GM19468 (cell line): ENCODE measurements at regions not wholly inside any gene's neighbourhood (a gene's known extent, or its start where the extent isn't known, plus 50 kb on each side); places are given as distances from the start of the nearest gene placed in this dataset.

Experiments used
- ATAC-seq: cut with Tn5 transposase; IDR thresholded peaks from one replicate; pipeline ENCODE4 v1.9.1; 2021; ENCODE audit warnings: mild to moderate bottlenecking, moderate library complexity, moderate number of reproducible peaks; ENCODE audit not compliant: unreplicated experiment; ENCODE audit errors: extremely low read depth

DNA sequence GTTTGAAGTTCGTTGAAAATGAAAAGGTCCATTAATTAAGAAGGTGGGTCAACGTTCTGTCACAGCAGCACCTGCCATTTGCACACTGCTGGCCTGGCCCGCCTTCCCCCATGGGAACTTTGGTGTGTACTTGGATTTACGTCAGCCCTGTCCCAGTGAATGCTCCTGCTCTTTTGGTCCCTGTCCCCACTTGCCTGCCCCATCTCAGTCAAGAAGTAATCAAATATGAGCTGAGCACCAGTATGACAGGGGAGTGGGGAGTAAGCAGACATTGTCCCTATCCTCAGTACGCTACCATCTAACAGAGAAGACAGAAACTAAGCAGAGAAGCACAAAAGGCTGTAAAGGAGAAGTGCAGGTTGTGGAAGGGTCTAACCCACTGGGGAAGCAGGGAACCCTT, 65.1 kb downstream of the SLC4A3 start:
- ATAC-seq: no peak

DNA sequence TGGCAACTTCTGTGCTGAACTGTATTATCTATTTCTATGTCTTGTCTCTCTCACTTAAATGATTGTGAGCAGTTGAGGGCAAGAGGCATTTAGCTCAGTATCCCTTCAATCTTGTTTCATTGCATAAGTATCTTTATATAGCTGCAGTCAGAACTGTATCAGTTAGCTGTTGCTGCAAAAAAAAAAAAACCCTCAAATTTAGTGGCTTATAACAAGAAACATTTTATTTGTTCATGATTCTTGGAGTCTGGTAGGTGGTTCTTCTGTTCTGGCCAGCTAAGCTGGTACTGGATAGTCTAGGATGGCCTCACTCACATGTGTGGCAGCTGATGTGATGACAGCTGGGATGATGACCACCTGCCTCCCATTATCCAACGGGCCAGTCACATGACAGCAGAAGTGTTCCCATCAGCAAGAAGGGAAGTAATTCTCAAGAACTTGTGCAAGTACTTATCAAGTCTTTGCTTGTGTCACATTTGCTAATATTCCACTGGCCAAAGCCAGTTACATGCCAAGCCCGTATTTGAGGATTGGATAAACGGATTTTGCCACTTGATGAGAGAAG, 67.8 kb downstream of the SLC4A3 start:
- ATAC-seq: no peak

DNA sequence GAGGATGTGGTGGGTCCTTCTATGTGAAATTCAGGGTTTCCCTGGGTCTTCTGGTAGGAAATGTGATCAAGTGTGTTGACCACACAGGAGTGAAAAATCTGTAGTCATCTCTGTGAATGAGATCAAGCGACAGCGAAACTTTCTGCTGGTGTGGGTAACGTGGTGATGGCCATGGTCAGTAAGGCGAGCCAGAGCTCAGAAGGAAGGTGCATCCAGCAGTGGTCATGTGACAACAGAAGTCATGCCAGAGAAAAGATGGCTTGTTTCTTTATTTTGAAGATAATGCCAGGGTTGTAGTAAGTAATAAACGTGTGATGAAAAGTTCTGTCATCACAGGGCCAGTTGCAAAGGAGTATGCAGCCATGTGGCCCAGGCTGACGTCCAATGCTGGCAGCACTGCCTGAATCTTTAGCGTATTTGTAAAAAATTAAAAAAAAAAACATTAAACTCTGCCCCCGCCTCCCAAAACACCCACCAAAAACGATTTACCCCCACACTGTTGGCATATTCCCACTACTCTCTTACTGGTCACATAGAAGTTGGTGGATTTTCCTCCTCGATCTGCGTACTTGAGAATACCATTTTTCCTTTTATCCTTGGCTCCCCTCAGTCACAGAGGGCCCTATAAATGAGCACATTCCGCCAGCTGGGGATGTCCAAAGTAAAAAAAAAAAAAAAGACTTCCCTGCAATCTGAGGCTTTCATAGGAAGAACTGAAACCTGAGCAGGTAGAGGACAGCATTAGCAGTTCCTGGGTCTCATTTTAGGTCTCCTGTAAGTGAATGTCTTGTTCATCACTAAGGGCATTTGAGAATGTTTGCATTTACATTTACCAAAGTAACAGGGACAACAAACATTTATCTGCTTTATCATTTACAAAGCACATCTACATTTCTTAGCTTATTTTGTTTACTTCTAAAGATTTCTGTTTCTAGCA, 70.6 kb downstream of the SLC4A3 start:
- ATAC-seq: no peak

DNA sequence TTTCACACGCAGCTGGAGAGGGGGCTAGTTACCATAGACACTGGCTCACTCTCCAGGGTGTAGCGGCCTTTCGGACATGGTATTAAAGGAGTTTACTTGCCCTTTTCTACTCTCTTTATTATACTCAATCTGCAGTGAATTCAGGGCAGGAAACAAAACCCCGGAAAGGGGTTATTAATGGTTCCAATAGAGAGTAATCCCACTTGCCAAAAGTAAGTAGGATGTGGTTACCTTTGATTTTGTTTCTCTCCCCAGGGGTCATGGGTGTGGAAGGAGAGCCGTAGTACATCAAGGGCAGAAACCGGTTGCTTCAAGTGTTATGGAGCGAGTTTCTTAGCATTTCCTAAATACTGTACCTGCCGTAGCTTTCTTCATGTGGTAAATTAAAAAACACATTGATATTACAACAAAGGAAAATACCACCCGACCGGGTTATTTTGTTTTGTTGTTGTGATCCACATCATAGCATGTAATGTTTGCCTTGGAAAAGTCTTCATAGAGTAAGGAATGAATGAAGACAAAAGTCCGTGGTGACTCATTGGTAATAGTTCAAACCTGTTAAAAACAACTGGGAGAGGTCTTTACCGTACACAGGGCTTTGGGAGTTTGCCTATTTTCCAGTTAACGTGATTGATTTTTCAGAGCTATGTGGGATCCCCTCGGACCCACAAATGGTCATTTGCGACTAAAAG, 71.5 kb downstream of the SLC4A3 start:
- ATAC-seq: no peak

DNA sequence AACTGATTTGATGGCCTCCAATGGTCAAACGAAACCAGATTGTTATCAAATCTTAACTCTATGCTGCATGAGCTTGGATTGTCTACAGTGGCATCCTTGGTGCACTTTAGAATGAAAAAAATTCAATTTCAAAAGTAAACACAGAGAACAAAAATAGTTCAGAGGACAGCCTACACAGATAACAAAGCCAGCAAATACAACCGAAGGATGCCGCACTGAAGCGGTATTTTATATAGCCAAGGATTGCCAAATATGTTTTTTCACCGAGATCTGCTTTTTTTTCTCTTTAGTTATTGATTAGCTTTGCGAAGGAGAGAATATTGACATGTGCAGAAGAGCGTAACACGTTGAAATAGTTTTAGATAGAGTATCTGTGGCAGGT, 72.0 kb downstream of the SLC4A3 start:
- no peak for ATAC-seq

DNA sequence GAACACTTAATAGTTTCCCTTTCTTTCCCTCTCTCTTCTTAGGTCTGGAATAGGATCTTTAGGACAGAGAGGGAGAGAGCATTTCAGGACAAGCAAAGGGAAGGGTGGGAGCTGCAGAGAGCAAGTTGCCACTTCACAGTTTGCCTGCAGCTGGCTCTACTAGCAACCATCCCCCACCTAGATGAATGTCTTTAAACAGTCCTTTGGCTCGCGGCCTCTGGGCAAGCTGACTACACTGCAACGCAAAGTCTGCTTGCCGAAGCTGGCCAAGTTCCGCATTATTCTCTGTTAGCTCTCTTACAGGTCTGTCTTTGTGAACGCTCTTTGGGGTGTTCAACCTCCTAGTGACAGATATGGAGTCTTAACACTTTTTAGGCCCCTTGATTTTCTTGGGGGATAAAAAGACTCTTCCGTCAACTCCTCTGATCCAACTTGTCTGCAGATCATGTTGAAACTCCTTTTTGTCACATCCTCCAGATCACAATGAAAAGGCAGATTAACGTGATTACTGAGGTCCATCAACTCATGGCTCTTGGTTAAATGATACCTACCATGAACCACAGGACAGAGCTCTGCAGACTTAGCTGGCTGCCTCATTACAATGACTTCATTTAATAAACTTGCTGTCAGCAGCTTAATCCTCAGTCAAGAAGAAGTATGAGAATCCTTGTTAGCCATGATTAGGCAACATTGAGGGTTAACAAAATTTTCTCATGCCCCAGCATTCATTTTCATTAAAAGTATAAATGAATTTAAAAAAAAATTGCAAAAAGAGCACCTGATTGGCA, 74.6 kb downstream of the SLC4A3 start:
- no peak for ATAC-seq

DNA sequence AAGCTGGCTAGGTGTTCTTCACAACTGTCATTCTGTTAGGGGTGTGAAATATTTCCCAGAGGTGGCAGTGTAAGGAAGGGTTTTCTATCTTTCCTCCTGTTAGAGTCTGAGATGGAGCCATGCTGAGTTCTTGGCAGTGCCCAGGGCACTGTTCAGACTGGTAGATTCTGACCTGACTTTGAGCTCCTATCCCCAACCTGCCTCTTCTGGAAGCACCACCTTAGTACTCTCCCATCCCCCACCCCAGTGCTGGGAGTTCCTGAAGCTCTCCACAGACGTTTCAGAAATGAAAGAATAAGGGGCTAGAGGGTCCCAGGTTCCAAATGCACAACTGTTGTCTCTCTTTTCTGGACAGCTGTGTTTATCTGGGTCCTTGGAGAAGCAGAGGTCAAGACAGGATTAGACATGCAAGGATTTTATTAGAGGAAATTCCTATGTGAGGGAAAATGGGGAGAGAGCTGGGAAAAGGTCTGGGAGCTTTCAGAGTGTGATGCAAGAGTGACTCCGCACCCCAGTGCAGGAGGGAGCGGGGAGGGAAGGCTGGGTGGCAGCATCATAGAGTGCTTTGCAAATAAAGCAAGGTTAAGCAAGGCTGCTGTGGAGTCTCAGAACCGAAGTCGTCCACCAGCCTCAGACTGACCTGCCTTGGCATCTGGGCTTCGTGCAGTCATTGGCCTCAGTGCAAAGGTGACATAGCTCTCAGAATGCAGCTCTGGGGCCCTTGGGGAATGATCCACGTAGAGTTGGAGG, 75.5 kb downstream of the SLC4A3 start:
- no peak for ATAC-seq

DNA sequence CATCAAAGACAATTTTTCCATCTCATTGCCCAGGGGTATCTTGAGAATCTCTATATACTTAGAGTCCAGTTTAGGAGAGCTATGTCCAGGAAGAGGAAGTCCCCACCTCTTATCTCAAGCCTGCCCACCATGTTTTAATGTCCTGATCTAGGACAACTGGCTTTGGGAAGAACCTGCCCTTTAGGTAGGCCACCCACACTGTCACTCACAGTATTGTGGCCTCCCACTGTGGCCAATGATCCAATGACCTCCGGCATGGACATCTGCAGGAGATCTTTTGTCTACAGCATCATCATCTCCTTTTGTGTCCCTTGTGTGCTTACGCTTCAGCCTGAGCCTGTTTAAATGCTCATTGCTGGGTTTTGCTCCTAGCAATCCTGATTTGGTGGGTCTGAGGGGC, 77.4 kb downstream of the SLC4A3 start:
- ATAC-seq: no peak

DNA sequence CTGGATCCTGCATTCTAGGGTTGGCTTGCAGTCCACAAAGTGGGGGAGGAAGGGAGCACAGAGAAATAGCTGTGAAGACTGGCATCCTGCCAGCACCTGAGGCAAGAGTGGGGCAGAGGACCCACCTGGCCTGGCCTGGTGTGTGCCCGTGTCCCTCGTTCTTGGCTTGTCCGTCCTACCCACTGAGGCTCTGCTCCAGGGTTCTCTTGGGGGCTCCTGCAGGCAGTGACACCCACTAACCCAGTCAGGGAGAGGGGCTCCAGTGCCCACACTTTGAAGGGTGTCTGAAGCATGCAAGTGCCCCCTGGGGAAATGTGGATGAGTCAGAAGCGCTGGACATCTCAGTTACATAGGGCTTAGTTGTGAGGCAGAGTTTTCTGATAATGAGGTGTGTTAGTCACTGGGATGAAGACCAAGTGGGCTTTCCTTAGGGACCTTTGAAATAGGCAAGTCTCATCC, 79.4 kb downstream of the SLC4A3 start:
- no peak for ATAC-seq

DNA sequence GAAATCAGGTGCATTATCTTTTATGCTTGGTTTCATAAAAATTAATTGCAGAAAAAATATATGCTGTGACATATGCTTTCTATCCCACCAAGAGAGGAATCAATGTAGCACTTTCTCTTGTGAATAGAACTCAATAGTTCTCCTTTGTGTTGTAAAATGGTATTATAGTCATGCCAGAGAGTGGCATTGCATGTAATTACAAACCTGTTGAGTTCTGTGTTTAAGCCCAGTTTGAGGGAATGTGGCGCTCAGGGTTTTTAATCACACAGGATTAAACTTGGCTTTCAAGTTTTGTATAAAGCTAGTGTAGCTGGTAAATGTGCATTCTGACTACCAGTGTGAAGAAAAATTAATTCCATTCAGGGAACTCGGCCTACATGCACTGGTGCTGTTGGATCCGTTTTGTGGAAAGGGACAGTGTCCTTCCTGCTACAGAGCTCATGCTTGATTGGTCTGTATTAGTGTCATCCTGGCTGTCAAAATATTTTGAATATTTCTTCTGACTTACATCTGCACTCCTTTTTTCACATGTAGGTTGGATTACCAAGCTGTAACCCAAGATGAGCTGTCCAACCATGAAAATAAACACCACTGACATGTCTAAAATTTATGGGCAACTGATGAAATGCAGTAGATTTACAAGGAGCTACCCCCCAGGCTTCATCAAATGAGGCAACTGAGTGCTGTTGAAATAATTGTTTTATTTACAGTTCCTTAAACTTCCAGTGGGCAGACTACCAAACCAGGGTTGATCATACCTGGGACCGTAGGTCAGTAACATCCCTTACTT, 80.3 kb downstream of the SLC4A3 start:
- no peak for ATAC-seq

DNA sequence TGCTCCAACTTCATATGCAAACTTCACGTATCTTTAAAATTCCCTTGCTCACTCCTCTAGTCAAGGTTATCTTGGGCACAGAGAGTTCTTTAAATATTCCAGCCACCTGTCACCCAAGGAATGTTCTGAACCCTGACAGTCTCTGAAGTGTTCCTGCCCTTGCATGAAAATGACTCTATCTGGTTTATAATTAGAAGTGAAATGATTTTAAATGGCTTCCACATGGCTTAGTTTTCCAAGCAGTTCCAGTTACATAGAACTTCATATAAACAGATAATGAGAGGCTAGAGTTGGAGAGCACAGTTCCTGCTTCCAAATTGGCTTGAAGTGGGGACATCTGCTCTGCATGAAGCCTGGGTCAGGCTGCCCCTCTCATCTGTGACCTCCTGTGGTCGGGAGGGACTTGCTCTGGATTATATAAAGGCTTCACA, 81.9 kb downstream of the SLC4A3 start:
- no peak for ATAC-seq

DNA sequence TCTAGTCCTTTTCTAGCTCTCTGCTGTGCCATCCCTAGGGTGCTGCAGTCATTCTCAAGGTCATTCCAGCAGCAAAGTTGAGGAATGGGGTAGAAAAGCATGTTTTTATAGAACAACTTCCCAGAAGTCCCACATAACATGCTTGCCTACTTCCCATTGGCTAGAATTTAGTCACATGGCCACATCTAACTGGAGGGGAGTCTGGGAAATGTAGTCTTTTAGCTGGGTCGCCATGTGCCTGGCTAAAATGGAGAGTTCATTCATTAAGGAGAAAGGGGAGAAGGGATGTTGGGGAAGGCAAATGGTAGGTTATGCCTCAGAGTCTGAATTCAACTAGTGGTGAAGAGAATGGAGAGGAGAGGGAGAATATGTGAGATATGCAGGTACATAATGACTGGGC, 85.7 kb downstream of the SLC4A3 start:
- ATAC-seq: no peak

DNA sequence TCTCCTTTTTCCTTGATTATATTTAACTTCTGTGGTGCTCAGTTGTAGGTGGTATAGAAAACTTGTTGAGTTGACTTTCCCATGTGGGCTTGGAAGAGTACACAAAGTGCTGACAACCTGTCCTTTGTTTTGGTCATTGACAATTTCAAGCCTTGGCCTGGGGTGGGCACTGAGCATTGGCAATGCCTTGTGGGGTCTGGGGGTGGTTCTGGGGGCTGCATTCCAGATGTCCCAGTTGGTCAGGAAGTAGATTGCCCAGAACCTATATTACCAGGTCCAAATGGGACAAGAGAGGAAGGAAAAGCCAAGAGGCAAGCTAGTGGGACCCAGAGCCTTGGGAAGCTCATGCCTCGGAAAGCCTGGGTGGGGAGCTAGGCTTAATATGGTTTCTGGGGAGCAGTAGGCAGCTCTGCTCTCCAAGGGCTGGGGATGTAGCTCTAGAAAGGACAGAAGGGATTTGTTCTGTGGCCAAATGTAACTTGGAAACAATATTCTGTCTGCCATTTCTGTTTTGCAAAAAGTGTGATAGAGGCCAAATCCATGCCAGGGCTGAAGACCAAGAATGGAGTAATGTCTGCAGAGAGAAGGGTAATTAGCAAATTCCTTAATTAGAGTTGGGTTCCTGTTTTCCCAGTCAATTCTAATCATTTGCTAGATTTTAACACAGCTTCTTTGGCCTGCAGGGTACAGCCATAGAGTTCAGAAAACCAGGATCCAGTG, 87.4 kb downstream of the SLC4A3 start:
- ATAC-seq: no peak

DNA sequence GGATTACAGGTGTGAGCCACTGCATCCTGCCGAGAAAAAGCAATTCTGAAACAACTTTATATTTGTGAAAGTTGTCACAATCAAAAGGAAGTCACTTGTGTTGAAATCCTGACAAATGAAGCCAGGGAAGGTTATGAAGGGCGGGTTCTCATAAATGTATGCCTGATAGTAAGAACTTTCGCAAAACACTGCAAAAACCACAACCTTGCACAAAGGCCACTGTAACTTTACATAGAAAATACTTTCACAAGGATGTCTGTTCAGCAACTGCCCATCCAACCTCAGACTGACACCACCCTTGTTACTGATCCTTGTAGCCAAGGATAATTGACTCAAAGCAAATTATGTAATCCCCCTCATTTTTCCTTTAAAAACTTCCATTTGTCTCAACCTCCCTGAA, 90.6 kb downstream of the SLC4A3 start:
- ATAC-seq: no peak

DNA sequence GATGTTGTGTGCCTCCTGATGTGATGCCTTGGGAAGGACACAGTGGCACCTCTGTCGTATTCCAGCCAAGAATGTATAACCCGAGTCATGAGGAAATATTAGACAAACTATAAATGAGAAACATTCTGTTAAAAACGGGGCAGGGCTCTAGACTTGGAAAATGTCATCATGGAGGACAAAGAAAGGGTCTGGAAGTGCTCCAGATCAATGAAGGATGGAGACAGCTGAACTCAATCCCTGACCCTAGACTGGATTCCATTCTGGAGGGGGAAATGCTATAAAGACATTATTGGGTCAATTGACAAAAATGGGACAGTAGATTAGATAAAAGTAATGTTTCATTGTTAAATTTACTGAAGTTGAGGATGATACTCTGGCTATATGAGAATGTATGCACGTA, 92.1 kb downstream of the SLC4A3 start:
- no peak for ATAC-seq

DNA sequence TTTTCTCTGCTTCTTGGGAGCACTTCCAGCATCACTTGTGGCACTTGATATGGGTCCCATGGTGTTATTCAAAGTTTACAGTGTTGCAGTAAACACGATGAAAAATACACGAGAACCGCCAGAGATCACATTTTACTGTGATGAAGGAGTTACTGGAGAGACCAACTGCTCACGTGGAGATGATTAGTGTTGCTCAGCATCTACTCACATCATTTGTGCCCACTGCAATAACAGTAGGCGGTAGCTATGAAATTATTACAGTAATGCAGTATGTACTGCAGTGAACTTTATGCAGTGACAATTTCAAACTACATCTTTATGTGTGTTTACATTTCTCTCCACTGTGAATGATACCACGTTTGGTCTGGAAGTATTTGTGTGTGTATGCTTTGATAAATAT, 93.5 kb downstream of the SLC4A3 start:
- no peak for ATAC-seq

DNA sequence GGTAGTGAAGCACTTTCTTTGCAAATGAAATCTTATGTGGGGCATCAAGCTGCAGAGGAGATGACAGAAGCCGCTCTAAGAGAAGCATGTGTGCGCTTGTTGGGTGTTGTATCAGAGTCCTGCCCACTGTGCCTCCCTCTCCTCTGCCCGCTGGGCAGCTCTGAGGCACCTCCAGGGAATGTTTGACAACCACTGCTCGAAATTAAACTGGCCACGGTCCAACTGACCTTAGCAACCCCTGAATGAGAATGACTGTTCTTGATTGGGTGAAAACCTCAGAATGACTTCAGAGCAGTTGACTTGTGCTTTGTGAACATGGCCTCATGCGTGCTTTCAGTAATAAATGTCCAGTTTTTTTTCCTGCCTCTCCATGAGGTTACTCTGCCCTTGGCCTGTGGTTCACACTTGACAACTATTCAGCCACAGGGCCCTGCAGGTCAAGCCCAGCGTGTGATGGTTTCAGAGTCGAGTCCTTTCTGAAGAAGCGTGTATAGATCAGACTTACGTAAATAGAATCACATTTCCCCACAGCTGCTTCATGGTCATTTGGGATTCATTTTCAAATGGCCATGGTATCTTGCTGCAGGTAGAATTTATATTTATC, 94.9 kb downstream of the SLC4A3 start:
- no peak for ATAC-seq

DNA sequence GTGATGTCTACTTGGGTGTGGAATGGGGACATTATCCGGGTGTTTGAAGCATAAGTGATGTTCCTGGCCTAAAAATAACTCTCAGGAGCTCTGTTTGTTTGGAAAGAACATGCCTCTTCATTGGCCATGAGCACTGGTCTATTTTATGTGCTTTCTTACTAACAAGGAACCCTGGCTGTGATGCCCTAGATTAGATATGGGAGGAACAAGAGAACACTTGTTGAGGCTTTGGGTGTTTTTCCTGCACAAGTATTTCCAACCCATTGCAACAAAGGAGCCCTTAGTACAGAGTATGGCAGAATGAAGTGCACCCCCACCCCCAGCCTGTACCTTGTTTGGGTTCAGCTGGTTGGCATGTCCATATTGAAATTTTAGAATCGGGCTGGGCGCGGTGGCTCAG, 95.9 kb downstream of the SLC4A3 start:
- ATAC-seq: no peak
